ENCODE measurements at regions not wholly inside any gene's neighbourhood (a gene's known extent, or its start where the extent isn't known, plus 50 kb on each side); places are given as distances from the start of the nearest gene placed in this dataset.
A peak's percentile ranks its signal among the peaks of the same experiment; 100 is the strongest.

DNA sequence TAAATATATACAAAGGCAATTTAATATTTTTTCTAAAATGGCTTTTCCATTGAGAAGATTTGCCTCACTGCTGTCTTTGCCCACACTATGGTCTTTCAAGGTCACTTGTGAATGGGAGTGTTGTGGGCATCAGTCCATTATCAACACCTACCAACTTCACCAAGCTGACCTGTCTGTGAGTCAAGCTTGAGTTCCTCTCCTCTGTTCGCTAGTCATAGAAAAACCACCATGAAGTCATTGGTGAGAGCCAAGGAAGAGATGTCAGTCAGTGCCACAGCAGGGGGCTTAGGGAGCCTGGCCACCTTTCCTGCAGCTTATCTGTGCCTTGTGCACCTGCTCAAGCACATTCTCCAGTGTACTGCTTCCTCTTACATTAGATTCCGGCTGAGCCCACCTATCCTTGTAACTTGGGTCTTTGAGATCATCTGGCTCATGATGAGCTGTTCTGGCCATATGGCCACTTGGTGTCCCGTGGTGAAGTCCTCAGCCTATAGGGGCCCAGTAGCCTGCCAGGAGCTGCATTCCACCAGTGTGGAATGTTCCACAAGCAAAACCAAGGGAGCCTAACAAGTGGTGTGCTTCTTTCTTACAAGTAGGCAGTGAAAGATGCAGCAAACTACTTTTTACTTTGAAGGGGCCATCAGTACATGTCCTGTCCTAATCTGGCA is 80.8 kb upstream of the C12orf71 start:
- H2BK20ac ChIP-seq (ENCODE audit: low read length) = no peak overlapping the region
- no peak overlapping the region for H3K4ac ChIP-seq (replicated peaks; ENCODE audit: insufficient read length, low read depth, low read length)
- H3K79me2 ChIP-seq (ENCODE audit: control insufficient read depth in 1 of 2, insufficient read depth in 2 of 2, low read length in 2 of 2) = no peaks in the 10 kb centered on the region
- H2AFZ ChIP-seq (ENCODE audit: low read length) = no peak overlapping the region
- ChIA-PET POLR2A (ENCODE audit: partially characterized antibody) (no interaction called here), CTCF (ENCODE audit: partially characterized antibody) (interaction anchor here (0.7 to 0.8 kb wide), 2 partner anchors 21 to 54 kb away, joined by 3 read pairs; no protein-coding TSS in a partner anchor)
- no peak overlapping the region for H2BK5ac ChIP-seq (ENCODE audit: low read depth, low read length)
- H3K36me3 ChIP-seq (ENCODE audit: control insufficient read depth in 2 of 4, insufficient read depth in 4 of 4, low read length in 3 of 4) = no peaks in the 10 kb centered on the region
- no peaks in the 10 kb centered on the region; a peak in 1 of 4 replicates for H3K9me3 ChIP-seq (ENCODE audit: insufficient read depth in 2 of 2, low read depth in 1 of 2, low read length in 1 of 2)
- no peaks in the 10 kb centered on the region for H3K79me1 ChIP-seq (ENCODE audit: low read depth, low read length)
- H2AK5ac ChIP-seq (ENCODE audit: low read depth, low read length) = no peak overlapping the region
- H3K4me1 ChIP-seq (replicated peaks in 1 of 4; ENCODE audit: control insufficient read depth in 3 of 4, insufficient read depth in 4 of 4, low read length in 3 of 4) = peaks cover 0 to 6% (median 0%) of the 10 kb centered on the region in 4 experiments; a peak in 2 of 7 replicates
- no peak overlapping the region for H3K4me3 ChIP-seq (ENCODE audit: extremely low read depth in 1 of 4, insufficient read depth in 2 of 4, low read depth in 3 of 4, low read length in 4 of 4)
- no peaks in the 10 kb centered on the region for H4K20me1 ChIP-seq (replicated peaks in 1 of 2; ENCODE audit: control insufficient read depth in 1 of 2, insufficient read depth in 2 of 2, low read length in 2 of 2)
- no peak overlapping the region for H3K9ac ChIP-seq (replicated peaks in 1 of 4; ENCODE audit: extremely low read depth in 1 of 4, low read depth in 3 of 4, low read length in 3 of 4)
- no peak overlapping the region for H3K4me2 ChIP-seq (ENCODE audit: insufficient read depth in 1 of 2, low read depth in 2 of 2, low read length in 2 of 2)
- no peak overlapping the region for H4K8ac ChIP-seq (ENCODE audit: extremely low read depth, insufficient read depth, low read length)
- no peaks in the 10 kb centered on the region for H3K27me3 ChIP-seq (replicated peaks in 1 of 4; ENCODE audit: control insufficient read depth in 3 of 4, extremely low read depth in 1 of 4, insufficient read depth in 3 of 4, low read length in 3 of 4)
- TF ChIP-seq BRCA1 (IDR thresholded peaks at IDR 0.05; ENCODE audit: low read depth, low read length) (no peak), TEAD4 (IDR thresholded peaks at IDR 0.05; ENCODE audit: low read depth, low read length) (peak; percentile 60; the same call in 1 of the 2 replicates), JUND (IDR thresholded peaks at IDR 0.05; ENCODE audit: low read length) (no peak), POLR2A (IDR thresholded peaks at IDR 0.05; ENCODE audit: control extremely low read depth in 1 of 2, low read depth in 2 of 2, low read length in 2 of 2) (no peak), TCF12 (IDR thresholded peaks at IDR 0.05; ENCODE audit: low read depth, low read length) (no peak), BACH1 (IDR thresholded peaks at IDR 0.05; ENCODE audit: low read length) (no peak)
- TF ChIP-seq, protein P1, sequence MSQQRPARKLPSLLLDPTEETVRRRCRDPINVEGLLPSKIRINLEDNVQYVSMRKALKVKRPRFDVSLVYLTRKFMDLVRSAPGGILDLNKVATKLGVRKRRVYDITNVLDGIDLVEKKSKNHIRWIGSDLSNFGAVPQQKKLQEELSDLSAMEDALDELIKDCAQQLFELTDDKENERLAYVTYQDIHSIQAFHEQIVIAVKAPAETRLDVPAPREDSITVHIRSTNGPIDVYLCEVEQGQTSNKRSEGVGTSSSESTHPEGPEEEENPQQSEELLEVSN (IDR thresholded peaks at IDR 0.05) = no peak
- FAIRE-seq (no peak), DNase-seq (ENCODE audit: low read depth in 1 of 2, low spot score in 2 of 2) (no peak)
- H3K14ac ChIP-seq (ENCODE audit: insufficient read length) = no peak overlapping the region
- H2BK15ac ChIP-seq (ENCODE audit: low read length) = no peak overlapping the region
- H3K56ac ChIP-seq (replicated peaks; ENCODE audit: insufficient read length, low read depth, low read length) = no peak overlapping the region
- 56% methylated on average over 3 of the region's 3 CpGs; no CpG with 5 or more reads in 1 of the 2 experiments for WGBS, 2 experiments (ENCODE audit: extremely low coverage in 1 of 2, insufficient coverage in 1 of 2, insufficient read length in 1 of 2, insufficient replicate concordance in 2 of 2, low coverage in 1 of 2, low lambda C conversion rate in 2 of 2, missing lambda C conversion rate in 1 of 2)
- H3K27ac ChIP-seq (ENCODE audit: low read depth, low read length) = no peak overlapping the region
- H3K23me2 ChIP-seq (ENCODE audit: low read depth, low read length) = no peaks in the 10 kb centered on the region
- no peak overlapping the region for H4K91ac ChIP-seq (replicated peaks; ENCODE audit: insufficient read length, low read length)
- no peak overlapping the region for H3K23ac ChIP-seq (ENCODE audit: insufficient read length)
- H4K5ac ChIP-seq (ENCODE audit: insufficient read length, low read depth, low read length) = no peak overlapping the region
- no peak overlapping the region for H3K18ac ChIP-seq (ENCODE audit: extremely low read depth, low read length)
- H2BK12ac ChIP-seq (ENCODE audit: low read depth, low read length) = no peak overlapping the region
- H2BK120ac ChIP-seq (replicated peaks; ENCODE audit: low read depth, low read length) = no peak overlapping the region

All from H1 (cell line).